Tibial nerve (tissue), 4 donors: ENCODE measurements at regions not wholly inside any gene's neighbourhood (a gene's known extent, or its start where the extent isn't known, plus 50 kb on each side); places are given as distances from the start of the nearest gene placed in this dataset.

Source experiments
- EP300 ChIP-seq, 2 donors: sonication (generic); formaldehyde crosslinking; IDR thresholded peaks; one replicate each; pipeline ENCODE4 v1.6.1; 2017; ENCODE audit warnings: antibody characterized with exemption in 2 of 2, mild to moderate bottlenecking in 1 of 2
- POLR2A ChIP-seq, 2 donors: fragments of 450-650 bp; IDR thresholded peaks; one replicate each; pipeline ENCODE4 v1.6.1; 2017; ENCODE audit warnings: antibody characterized with exemption in 2 of 2, mild to moderate bottlenecking in 2 of 2, moderate library complexity in 2 of 2
- TF ChIP-seq, protein P1 (sequence below), 5 experiments: fragments of 200-600 bp in 3 of 5; fragments of 450-650 bp in 2 of 5; sonication (generic) in 3 of 5; IDR thresholded peaks; one replicate each; pipeline ENCODE4 v1.5.1; 2016 to 2019; ENCODE audit warnings: antibody characterized with exemption in 5 of 5, mild to moderate bottlenecking in 3 of 5, moderate library complexity in 2 of 5

DNA sequence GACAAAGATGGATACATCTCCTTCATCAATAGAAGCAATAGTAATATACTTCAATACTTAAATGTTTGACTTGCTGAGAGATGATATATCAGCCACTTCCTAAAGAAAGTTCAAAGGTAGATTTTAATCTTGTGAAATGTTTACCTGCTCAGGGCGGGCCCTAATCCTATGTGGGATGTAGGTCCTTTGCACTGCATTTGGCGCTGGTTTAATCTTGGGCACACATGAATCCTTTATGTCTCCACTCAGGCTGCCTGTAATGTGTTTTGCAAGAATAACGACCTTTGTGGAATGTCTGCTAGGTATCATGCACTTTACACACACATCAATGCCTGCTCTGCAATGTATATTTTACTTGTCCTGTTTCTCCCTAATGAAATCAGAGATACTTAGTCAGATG lies 368.7 kb downstream of the GBA3 start:
- TF ChIP-seq, protein P1, sequence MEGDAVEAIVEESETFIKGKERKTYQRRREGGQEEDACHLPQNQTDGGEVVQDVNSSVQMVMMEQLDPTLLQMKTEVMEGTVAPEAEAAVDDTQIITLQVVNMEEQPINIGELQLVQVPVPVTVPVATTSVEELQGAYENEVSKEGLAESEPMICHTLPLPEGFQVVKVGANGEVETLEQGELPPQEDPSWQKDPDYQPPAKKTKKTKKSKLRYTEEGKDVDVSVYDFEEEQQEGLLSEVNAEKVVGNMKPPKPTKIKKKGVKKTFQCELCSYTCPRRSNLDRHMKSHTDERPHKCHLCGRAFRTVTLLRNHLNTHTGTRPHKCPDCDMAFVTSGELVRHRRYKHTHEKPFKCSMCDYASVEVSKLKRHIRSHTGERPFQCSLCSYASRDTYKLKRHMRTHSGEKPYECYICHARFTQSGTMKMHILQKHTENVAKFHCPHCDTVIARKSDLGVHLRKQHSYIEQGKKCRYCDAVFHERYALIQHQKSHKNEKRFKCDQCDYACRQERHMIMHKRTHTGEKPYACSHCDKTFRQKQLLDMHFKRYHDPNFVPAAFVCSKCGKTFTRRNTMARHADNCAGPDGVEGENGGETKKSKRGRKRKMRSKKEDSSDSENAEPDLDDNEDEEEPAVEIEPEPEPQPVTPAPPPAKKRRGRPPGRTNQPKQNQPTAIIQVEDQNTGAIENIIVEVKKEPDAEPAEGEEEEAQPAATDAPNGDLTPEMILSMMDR (IDR thresholded peaks at IDR 0.05), result no peak
- TF ChIP-seq POLR2A (IDR thresholded peaks at IDR 0.05) (no peak), EP300 (IDR thresholded peaks at IDR 0.05) (no peak)
